ENCODE measurements at regions not wholly inside any gene's neighbourhood (a gene's known extent, or its start where the extent isn't known, plus 50 kb on each side); places are given as distances from the start of the nearest gene placed in this dataset.

- DNase-seq (peak in 1 of 5 donors; percentile 30), ATAC-seq (peak in 3 of 4 donors; percentile 13 to 49 (median 23))
- Histone ChIP-seq H3K9me3 (no peaks in the 10 kb centered on the region), H3K27ac (no peak overlapping the region), H3K4me3 (no peak overlapping the region), H3K4me1 (peaks cover 0 to 38% (median 11%) of the 10 kb centered on the region in 12 donors), H3K36me3 (no peaks in the 10 kb centered on the region), H3K27me3 (no peaks in the 10 kb centered on the region)
- no peak for TF ChIP-seq POLR2A (IDR thresholded peaks at IDR 0.05)
- TF ChIP-seq, protein P1, sequence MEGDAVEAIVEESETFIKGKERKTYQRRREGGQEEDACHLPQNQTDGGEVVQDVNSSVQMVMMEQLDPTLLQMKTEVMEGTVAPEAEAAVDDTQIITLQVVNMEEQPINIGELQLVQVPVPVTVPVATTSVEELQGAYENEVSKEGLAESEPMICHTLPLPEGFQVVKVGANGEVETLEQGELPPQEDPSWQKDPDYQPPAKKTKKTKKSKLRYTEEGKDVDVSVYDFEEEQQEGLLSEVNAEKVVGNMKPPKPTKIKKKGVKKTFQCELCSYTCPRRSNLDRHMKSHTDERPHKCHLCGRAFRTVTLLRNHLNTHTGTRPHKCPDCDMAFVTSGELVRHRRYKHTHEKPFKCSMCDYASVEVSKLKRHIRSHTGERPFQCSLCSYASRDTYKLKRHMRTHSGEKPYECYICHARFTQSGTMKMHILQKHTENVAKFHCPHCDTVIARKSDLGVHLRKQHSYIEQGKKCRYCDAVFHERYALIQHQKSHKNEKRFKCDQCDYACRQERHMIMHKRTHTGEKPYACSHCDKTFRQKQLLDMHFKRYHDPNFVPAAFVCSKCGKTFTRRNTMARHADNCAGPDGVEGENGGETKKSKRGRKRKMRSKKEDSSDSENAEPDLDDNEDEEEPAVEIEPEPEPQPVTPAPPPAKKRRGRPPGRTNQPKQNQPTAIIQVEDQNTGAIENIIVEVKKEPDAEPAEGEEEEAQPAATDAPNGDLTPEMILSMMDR (IDR thresholded peaks at IDR 0.05) = no peak
- WGBS, 4 donors = 57 to 80% (median 64%) methylated on average over 4 of the region's 4 CpGs
- intact Hi-C loops (cut with DNase I) = no loop called here
These were observed 157.7 kb upstream of the NR3C1 start for GRCh38 chr5:143561219-143561618.

DNA sequence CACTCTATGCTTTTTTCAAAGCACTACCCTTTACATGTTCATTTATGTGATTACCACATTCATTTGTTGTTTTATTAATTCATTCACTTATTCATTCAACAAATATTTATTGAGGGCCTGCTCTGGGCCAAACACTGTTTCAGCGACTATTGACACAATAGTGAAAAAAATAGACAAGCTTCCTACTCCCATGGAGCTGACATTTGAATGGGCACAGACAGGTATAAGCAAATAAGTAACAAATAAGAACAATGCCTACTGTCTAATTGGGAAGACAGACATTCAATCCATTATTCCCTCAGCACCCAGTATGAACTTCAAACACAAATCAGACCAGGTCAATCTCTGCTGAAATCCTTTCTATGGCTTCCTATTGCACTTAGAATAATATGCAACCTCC is 156.9 kb upstream of the NR3C1 start:
- Histone ChIP-seq H3K27ac (no peak overlapping the region), H3K27me3 (no peaks in the 10 kb centered on the region), H3K4me3 (no peak overlapping the region), H3K9me3 (no peaks in the 10 kb centered on the region), H3K4me1 (peaks cover 0 to 38% (median 11%) of the 10 kb centered on the region in 12 donors), H3K36me3 (no peaks in the 10 kb centered on the region)
- intact Hi-C loops (cut with DNase I) = no loop called here
- 93 to 96% (median 95%) methylated on average over 1 of the region's 1 CpG for WGBS, 4 donors
- no peak for DNase-seq
- TF ChIP-seq, protein P1 (IDR thresholded peaks at IDR 0.05) = no peak
- no peak for TF ChIP-seq POLR2A (IDR thresholded peaks at IDR 0.05)
- no peak for ATAC-seq

GRCh38 chr5:143559586-143560109 is 156.2 kb upstream of the NR3C1 start:
- Histone ChIP-seq H3K9me3 (no peaks in the 10 kb centered on the region), H3K36me3 (no peaks in the 10 kb centered on the region), H3K4me3 (no peak overlapping the region), H3K27me3 (no peaks in the 10 kb centered on the region), H3K27ac (no peak overlapping the region), H3K4me1 (peaks cover 0 to 41% (median 11%) of the 10 kb centered on the region in 12 donors)
- DNase-seq (no peak), ATAC-seq (no peak)
- intact Hi-C loops (cut with DNase I) = no loop called here
- TF ChIP-seq, protein P1 (IDR thresholded peaks at IDR 0.05) = no peak
- TF ChIP-seq POLR2A (IDR thresholded peaks at IDR 0.05) = no peak
- 91 to 100% (median 100%) methylated on average over 1 of the region's 1 CpG for WGBS, 4 donors

GRCh38 chr5:143558048-143558447 is 154.6 kb upstream of the NR3C1 start:
- H3K4me3 ChIP-seq = no peak overlapping the region
- H3K27me3 ChIP-seq = no peaks in the 10 kb centered on the region
- intact Hi-C loops (cut with DNase I) = no loop called here
- no peaks in the 10 kb centered on the region for H3K9me3 ChIP-seq
- H3K36me3 ChIP-seq = no peaks in the 10 kb centered on the region
- no peak for TF ChIP-seq POLR2A (IDR thresholded peaks at IDR 0.05)
- TF ChIP-seq, protein P1 (IDR thresholded peaks at IDR 0.05) = no peak
- DNase-seq (no peak), ATAC-seq (no peak)
- peaks cover 0 to 34% (median 8%) of the 10 kb centered on the region in 12 donors for H3K4me1 ChIP-seq
- WGBS, 4 donors = 90 to 100% (median 96%) methylated on average over 1 of the region's 1 CpG
- peak overlapping the region in 1 of 12 donors; percentile 9 for H3K27ac ChIP-seq

Measured in heart left ventricle (tissue), 16 donors.